ENCODE measurements at regions not wholly inside any gene's neighbourhood (a gene's known extent, or its start where the extent isn't known, plus 50 kb on each side); places are given as distances from the start of the nearest gene placed in this dataset.

GRCh38 chr14:65302571-65303189 is 109.8 kb upstream of the FUT8 start:
- Mint-ChIP-seq H3K4me1 (peaks cover 19% of the 10 kb centered on the region), H3K9me3 (no peaks in the 10 kb centered on the region), H3K27ac (no peak overlapping the region), H3K4me3 (no peak overlapping the region), H3K36me3 (no peaks in the 10 kb centered on the region), H3K27me3 (ENCODE audit: low read depth) (no peaks in the 10 kb centered on the region)
- no peak for DNase-seq (ENCODE audit: low spot score in 2 of 2, unreplicated experiment in 2 of 2)
- TF ChIP-seq CTCF (IDR thresholded peaks at IDR 0.05; ENCODE audit: unreplicated experiment), result no peak

GRCh38 chr14:65303190-65303898 is 109.2 kb upstream of the FUT8 start:
- H3K9me3 Mint-ChIP-seq, result no peaks in the 10 kb centered on the region
- no peaks in the 10 kb centered on the region for H3K27me3 Mint-ChIP-seq (ENCODE audit: low read depth)
- no peak overlapping the region for H3K27ac Mint-ChIP-seq
- TF ChIP-seq CTCF (IDR thresholded peaks at IDR 0.05; ENCODE audit: unreplicated experiment), result no peak
- no peak for DNase-seq (ENCODE audit: low spot score in 2 of 2, unreplicated experiment in 2 of 2)
- no peak overlapping the region for H3K4me3 Mint-ChIP-seq
- no peaks in the 10 kb centered on the region for H3K36me3 Mint-ChIP-seq
- peaks cover 19% of the 10 kb centered on the region for H3K4me1 Mint-ChIP-seq

GRCh38 chr14:65303899-65304222 is 108.7 kb upstream of the FUT8 start:
- no peaks in the 10 kb centered on the region for H3K27me3 Mint-ChIP-seq (ENCODE audit: low read depth)
- H3K4me1 Mint-ChIP-seq, result peaks cover 19% of the 10 kb centered on the region
- no peak for DNase-seq (ENCODE audit: low spot score in 2 of 2, unreplicated experiment in 2 of 2)
- H3K4me3 Mint-ChIP-seq, result no peak overlapping the region
- no peaks in the 10 kb centered on the region for H3K36me3 Mint-ChIP-seq
- no peak overlapping the region for H3K27ac Mint-ChIP-seq
- no peak for TF ChIP-seq CTCF (IDR thresholded peaks at IDR 0.05; ENCODE audit: unreplicated experiment)
- H3K9me3 Mint-ChIP-seq, result no peaks in the 10 kb centered on the region

GRCh38 chr14:65304239-65304638 is 108.3 kb upstream of the FUT8 start:
- no peaks in the 10 kb centered on the region for H3K36me3 Mint-ChIP-seq
- no peaks in the 10 kb centered on the region for H3K27me3 Mint-ChIP-seq (ENCODE audit: low read depth)
- no peak for DNase-seq (ENCODE audit: low spot score in 2 of 2, unreplicated experiment in 2 of 2)
- H3K27ac Mint-ChIP-seq, result no peak overlapping the region
- no peaks in the 10 kb centered on the region for H3K9me3 Mint-ChIP-seq
- no peak overlapping the region for H3K4me3 Mint-ChIP-seq
- H3K4me1 Mint-ChIP-seq, result peaks cover 19% of the 10 kb centered on the region
- no peak for TF ChIP-seq CTCF (IDR thresholded peaks at IDR 0.05; ENCODE audit: unreplicated experiment)

- H3K4me1 Mint-ChIP-seq, result peaks cover 19% of the 10 kb centered on the region
- no peak overlapping the region for H3K4me3 Mint-ChIP-seq
- H3K36me3 Mint-ChIP-seq, result no peaks in the 10 kb centered on the region
- no peak for TF ChIP-seq CTCF (IDR thresholded peaks at IDR 0.05; ENCODE audit: unreplicated experiment)
- no peaks in the 10 kb centered on the region for H3K27me3 Mint-ChIP-seq (ENCODE audit: low read depth)
- no peak overlapping the region for H3K27ac Mint-ChIP-seq
- H3K9me3 Mint-ChIP-seq, result no peaks in the 10 kb centered on the region
- no peak for DNase-seq (ENCODE audit: low spot score in 2 of 2, unreplicated experiment in 2 of 2)
These were observed 107.6 kb upstream of the FUT8 start for GRCh38 chr14:65304963-65305362.

Measured in mesothelial cell of epicardium (in vitro differentiated cells).